Upper lobe of right lung (tissue), 1 donor: ENCODE measurements at regions not wholly inside any gene's neighbourhood (a gene's known extent, or its start where the extent isn't known, plus 50 kb on each side); places are given as distances from the start of the nearest gene placed in this dataset.

Experiments used
- ATAC-seq: fragments of 200-7000 bp; cut with Tn5 transposase; one replicate; pipeline ENCODE4 v1.9.1; 2020; ENCODE audit warnings: mild to moderate bottlenecking, moderate library complexity
- DNase-seq: peaks from one replicate; pipeline ENCODE4 v3.0.0-alpha.2; 2020
- H3K27ac ChIP-seq: fragments of 200-600 bp; one replicate; pipeline ENCODE4 v1.8.0; 2022
- H3K27me3 ChIP-seq: fragments of 200-600 bp; one replicate; pipeline ENCODE4 v1.8.0; 2022; ENCODE audit warnings: mild to moderate bottlenecking
- H3K36me3 ChIP-seq: fragments of 200-600 bp; one replicate; pipeline ENCODE4 v1.8.0; 2022
- H3K4me1 ChIP-seq: fragments of 200-600 bp; one replicate; pipeline ENCODE4 v1.8.0; 2022
- H3K4me3 ChIP-seq: fragments of 200-600 bp; one replicate; pipeline ENCODE4 v1.8.0; 2022; ENCODE audit warnings: mild to moderate bottlenecking
- H3K9me3 ChIP-seq: fragments of 200-600 bp; one replicate; pipeline ENCODE4 v1.8.0; 2022
- CTCF ChIP-seq: fragments of 200-600 bp; IDR thresholded peaks from one replicate; pipeline ENCODE4 v1.8.0; 2022; ENCODE audit warnings: antibody characterized with exemption
- intact Hi-C: fragments of 100-400 bp; cut with DNase I; formaldehyde crosslinking; loops from one replicate; pipeline ENCODE4 v1.11.0; 2022
- donor health status: DM: no; HTN: yes; CAD: no; lungs with severe emphysema.

GRCh38 chrX:43527801-43528200 lies 128.3 kb upstream of the MAOA start:
- peak; percentile 43 for ATAC-seq
- H3K9me3 ChIP-seq = no peaks in the 10 kb centered on the region
- no peak for TF ChIP-seq CTCF
- no peaks in the 10 kb centered on the region for H3K36me3 ChIP-seq
- no peak for DNase-seq
- no peak overlapping the region for H3K4me3 ChIP-seq
- H3K27ac ChIP-seq = no peak overlapping the region
- no peaks in the 10 kb centered on the region for H3K27me3 ChIP-seq
- H3K4me1 ChIP-seq = no peaks in the 10 kb centered on the region
- intact Hi-C loops = no loop called here

GRCh38 chrX:43530837-43531236 lies 125.3 kb upstream of the MAOA start:
- no peak for TF ChIP-seq CTCF
- intact Hi-C loops = no loop called here
- no peak overlapping the region for H3K27ac ChIP-seq
- no peak for DNase-seq
- H3K36me3 ChIP-seq = no peaks in the 10 kb centered on the region
- no peaks in the 10 kb centered on the region for H3K27me3 ChIP-seq
- H3K9me3 ChIP-seq = no peaks in the 10 kb centered on the region
- no peak for ATAC-seq
- H3K4me1 ChIP-seq = no peaks in the 10 kb centered on the region
- H3K4me3 ChIP-seq = no peak overlapping the region

- H3K27ac ChIP-seq = no peak overlapping the region
- intact Hi-C loops = no loop called here
- no peaks in the 10 kb centered on the region for H3K9me3 ChIP-seq
- no peaks in the 10 kb centered on the region for H3K4me1 ChIP-seq
- no peaks in the 10 kb centered on the region for H3K27me3 ChIP-seq
- H3K4me3 ChIP-seq = no peak overlapping the region
- DNase-seq = no peak
- no peak for ATAC-seq
- TF ChIP-seq CTCF = no peak
- H3K36me3 ChIP-seq = no peaks in the 10 kb centered on the region
Measured at GRCh38 chrX:43540318-43540717, 115.8 kb upstream of the MAOA start.

GRCh38 chrX:43551590-43551989 lies 104.5 kb upstream of the MAOA start:
- H3K27ac ChIP-seq = no peak overlapping the region
- no peak overlapping the region for H3K4me3 ChIP-seq
- no peak for TF ChIP-seq CTCF
- no peaks in the 10 kb centered on the region for H3K36me3 ChIP-seq
- ATAC-seq = no peak
- H3K27me3 ChIP-seq = no peaks in the 10 kb centered on the region
- DNase-seq = no peak
- intact Hi-C loops = no loop called here
- H3K9me3 ChIP-seq = no peaks in the 10 kb centered on the region
- H3K4me1 ChIP-seq = no peaks in the 10 kb centered on the region

- Histone ChIP-seq H3K36me3 (no peaks in the 10 kb centered on the region), H3K4me1 (no peaks in the 10 kb centered on the region), H3K4me3 (no peak overlapping the region), H3K27ac (no peak overlapping the region), H3K27me3 (no peaks in the 10 kb centered on the region), H3K9me3 (no peaks in the 10 kb centered on the region)
- DNase-seq (no peak), ATAC-seq (peak; percentile 47)
- intact Hi-C loops = no loop called here
- TF ChIP-seq CTCF = no peak
Measured at GRCh38 chrX:43552156-43552555, 103.9 kb upstream of the MAOA start.

GRCh38 chrX:43552703-43553102 lies 103.4 kb upstream of the MAOA start:
- no peaks in the 10 kb centered on the region for H3K4me1 ChIP-seq
- DNase-seq (no peak), ATAC-seq (no peak)
- intact Hi-C loops = no loop called here
- H3K27ac ChIP-seq = no peak overlapping the region
- H3K4me3 ChIP-seq = no peak overlapping the region
- H3K36me3 ChIP-seq = no peaks in the 10 kb centered on the region
- no peaks in the 10 kb centered on the region for H3K9me3 ChIP-seq
- TF ChIP-seq CTCF = no peak
- H3K27me3 ChIP-seq = no peaks in the 10 kb centered on the region
